HEK293T (cell line): ENCODE measurements at regions not wholly inside any gene's neighbourhood (a gene's known extent, or its start where the extent isn't known, plus 50 kb on each side); places are given as distances from the start of the nearest gene placed in this dataset.

Experiments
- CTCF ChIA-PET: fragments of 350-600 bp; formaldehyde crosslinking; extraction: SDS; loops from one replicate; lab custom pipeline; 2021; ENCODE audit warnings: antibody characterized with exemption, inconsistent platforms; lab: Yijun Ruan, JAX
- POLR2A ChIA-PET: fragments of 350-600 bp; formaldehyde crosslinking; extraction: SDS; loops from one replicate; lab custom pipeline; 2020; ENCODE audit warnings: antibody characterized with exemption, inconsistent platforms; lab: Yijun Ruan, JAX
- DNase-seq: peaks from one replicate; pipeline ENCODE4 v3.0.0; 2012; ENCODE audit warnings: mixed read lengths; ENCODE audit errors: extremely low spot score
- ARNT ChIP-seq: fragments of 450-650 bp; IDR thresholded peaks from 2 replicates; pipeline ENCODE4 v1.6.1; 2017; ENCODE audit warnings: mild to moderate bottlenecking
- BHLHE40 ChIP-seq: fragments of 450-650 bp; IDR thresholded peaks from 2 replicates; pipeline ENCODE4 v1.6.1; 2016; ENCODE audit warnings: mild to moderate bottlenecking, moderate library complexity, borderline replicate concordance
- CTBP1 ChIP-seq: fragments of 450-650 bp; IDR thresholded peaks from 2 replicates; pipeline ENCODE4 v1.6.1; 2016; ENCODE audit warnings: borderline replicate concordance
- ELF4 ChIP-seq: fragments of 450-650 bp; IDR thresholded peaks from 2 replicates; pipeline ENCODE4 v1.6.1; 2017; ENCODE audit warnings: antibody characterized with exemption
- FOXA1 ChIP-seq: fragments of 450-650 bp; IDR thresholded peaks from 2 replicates; pipeline ENCODE4 v1.6.1; 2016; ENCODE audit warnings: mild to moderate bottlenecking
- FOXK2 ChIP-seq: fragments of 450-650 bp; IDR thresholded peaks from 2 replicates; pipeline ENCODE4 v1.6.1; 2016; ENCODE audit warnings: mild to moderate bottlenecking
- FOXM1 ChIP-seq: fragments of 450-650 bp; IDR thresholded peaks from 2 replicates; pipeline ENCODE4 v1.6.1; 2017; ENCODE audit warnings: mild to moderate bottlenecking, borderline replicate concordance
- HDGF ChIP-seq: fragments of 450-650 bp; IDR thresholded peaks from 2 replicates; pipeline ENCODE4 v1.6.1; 2017; ENCODE audit warnings: antibody characterized with exemption, borderline replicate concordance
- L3MBTL2 ChIP-seq: fragments of 450-650 bp; conservative IDR thresholded peaks from 2 replicates; pipeline ENCODE4 v1.6.1; 2016; ENCODE audit warnings: mild to moderate bottlenecking
- LEF1 ChIP-seq: fragments of 450-650 bp; IDR thresholded peaks from 2 replicates; pipeline ENCODE4 v1.6.1; 2017; ENCODE audit warnings: mild to moderate bottlenecking, borderline replicate concordance
- NFRKB ChIP-seq: fragments of 450-650 bp; IDR thresholded peaks from 2 replicates; pipeline ENCODE4 v1.6.1; 2016; ENCODE audit warnings: mild to moderate bottlenecking, moderate library complexity
- SP1 ChIP-seq: fragments of 450-650 bp; IDR thresholded peaks from 2 replicates; pipeline ENCODE4 v1.6.1; 2017
- SUZ12 ChIP-seq: fragments of 450-650 bp; IDR thresholded peaks from 2 replicates; pipeline ENCODE4 v1.6.1; 2016; ENCODE audit warnings: mild to moderate bottlenecking
- TARDBP ChIP-seq: fragments of 450-650 bp; IDR thresholded peaks from 2 replicates; pipeline ENCODE4 v1.6.1; 2016
- ZNF384 ChIP-seq: fragments of 450-650 bp; IDR thresholded peaks from 2 replicates; pipeline ENCODE4 v1.6.1; 2016
- TF ChIP-seq, protein P1 (sequence below): fragments of 450-650 bp; IDR thresholded peaks from 2 replicates; pipeline ENCODE4 v1.6.1; 2016

- ChIA-PET CTCF (no interaction called here), POLR2A (no interaction called here)
- DNase-seq, result no peak
- no peak for TF ChIP-seq ZNF384
Observed at GRCh38 chrX:99820197-99820596, 589.9 kb downstream of the PCDH19 start.

GRCh38 chrX:99800016-99800415 is 610.1 kb downstream of the PCDH19 start:
- CTCF ChIA-PET, result no interaction called here
- POLR2A ChIA-PET, result no interaction called here
- no peak for DNase-seq
- TF ChIP-seq ELF4 (no peak), FOXA1 (no peak)

DNA sequence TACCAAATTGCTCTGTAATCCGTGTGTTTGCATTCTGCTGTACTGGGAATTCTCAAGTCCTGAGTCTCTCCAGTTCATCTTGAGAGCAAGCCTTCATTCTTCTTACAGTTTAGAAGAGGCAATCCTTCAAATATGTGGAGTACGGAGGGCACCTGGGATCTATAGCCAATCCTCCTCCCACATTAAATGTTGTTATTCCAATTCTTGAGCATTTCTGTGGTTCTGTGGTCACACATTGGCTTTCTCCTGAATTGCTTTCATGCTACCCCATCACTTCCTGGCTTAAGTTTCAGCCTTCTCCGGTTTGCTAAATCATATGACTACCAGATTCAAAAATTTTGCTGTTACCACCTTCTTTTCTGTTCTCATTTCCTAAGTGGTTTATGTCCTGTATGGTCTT is 611.1 kb downstream of the PCDH19 start:
- TF ChIP-seq SUZ12 (no peak), FOXM1 (no peak)
- ChIA-PET CTCF (no interaction called here), POLR2A (no interaction called here)
- no peak for DNase-seq

GRCh38 chrX:99795495-99795894 is 614.6 kb downstream of the PCDH19 start:
- POLR2A ChIA-PET, result no interaction called here
- no peak for DNase-seq
- TF ChIP-seq CTBP1 (no peak), LEF1 (no peak), SUZ12 (no peak), FOXK2 (no peak), BHLHE40 (no peak), HDGF (no peak), TARDBP (no peak), ARNT (no peak), FOXA1 (no peak), FOXM1 (no peak), L3MBTL2 (no peak), ELF4 (no peak), NFRKB (no peak), ZNF384 (no peak), SP1 (no peak)
- TF ChIP-seq, protein P1, sequence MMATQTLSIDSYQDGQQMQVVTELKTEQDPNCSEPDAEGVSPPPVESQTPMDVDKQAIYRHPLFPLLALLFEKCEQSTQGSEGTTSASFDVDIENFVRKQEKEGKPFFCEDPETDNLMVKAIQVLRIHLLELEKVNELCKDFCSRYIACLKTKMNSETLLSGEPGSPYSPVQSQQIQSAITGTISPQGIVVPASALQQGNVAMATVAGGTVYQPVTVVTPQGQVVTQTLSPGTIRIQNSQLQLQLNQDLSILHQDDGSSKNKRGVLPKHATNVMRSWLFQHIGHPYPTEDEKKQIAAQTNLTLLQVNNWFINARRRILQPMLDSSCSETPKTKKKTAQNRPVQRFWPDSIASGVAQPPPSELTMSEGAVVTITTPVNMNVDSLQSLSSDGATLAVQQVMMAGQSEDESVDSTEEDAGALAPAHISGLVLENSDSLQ, result no peak
- CTCF ChIA-PET, result no interaction called here

GRCh38 chrX:99782516-99783040 is 627.5 kb downstream of the PCDH19 start:
- ChIA-PET CTCF (no interaction called here), POLR2A (no interaction called here)
- DNase-seq, result no peak
- TF ChIP-seq FOXK2 (no peak), ELF4 (no peak), SUZ12 (no peak)
- TF ChIP-seq, protein P1, result no peak

DNA sequence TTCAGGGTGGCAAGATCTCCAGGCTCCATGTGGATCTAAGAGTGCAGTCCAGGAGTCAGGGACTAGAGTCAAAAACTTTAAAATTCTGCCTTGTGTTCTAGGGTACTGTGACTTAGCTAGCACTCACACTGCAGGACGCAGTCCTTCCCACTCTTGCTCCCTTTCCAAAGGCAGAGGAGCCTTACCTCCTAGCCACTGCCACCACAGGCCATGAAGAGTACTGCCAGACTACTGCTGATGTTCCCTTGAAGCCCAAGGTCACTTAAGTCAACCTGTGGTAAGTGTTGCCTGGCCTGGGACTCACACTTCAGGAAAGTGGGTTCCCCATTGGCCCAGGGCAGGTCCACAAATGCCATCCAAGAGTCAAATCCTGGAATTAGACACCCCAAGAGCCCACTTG is 632.2 kb downstream of the PCDH19 start:
- DNase-seq, result no peak
- ChIA-PET CTCF (no interaction called here), POLR2A (no interaction called here)
- no peak for TF ChIP-seq FOXM1
- no peak for TF ChIP-seq BHLHE40
- TF ChIP-seq SUZ12, result no peak
- TF ChIP-seq SP1, result no peak
- TF ChIP-seq, protein P1, result no peak
- no peak for TF ChIP-seq ELF4
- TF ChIP-seq ZNF384, result no peak
- no peak for TF ChIP-seq NFRKB
- TF ChIP-seq HDGF, result no peak
- no peak for TF ChIP-seq TARDBP
- no peak for TF ChIP-seq LEF1
- TF ChIP-seq FOXA1, result no peak
- no peak for TF ChIP-seq ARNT
- no peak for TF ChIP-seq CTBP1
- no peak for TF ChIP-seq FOXK2
- no peak for TF ChIP-seq L3MBTL2

DNA sequence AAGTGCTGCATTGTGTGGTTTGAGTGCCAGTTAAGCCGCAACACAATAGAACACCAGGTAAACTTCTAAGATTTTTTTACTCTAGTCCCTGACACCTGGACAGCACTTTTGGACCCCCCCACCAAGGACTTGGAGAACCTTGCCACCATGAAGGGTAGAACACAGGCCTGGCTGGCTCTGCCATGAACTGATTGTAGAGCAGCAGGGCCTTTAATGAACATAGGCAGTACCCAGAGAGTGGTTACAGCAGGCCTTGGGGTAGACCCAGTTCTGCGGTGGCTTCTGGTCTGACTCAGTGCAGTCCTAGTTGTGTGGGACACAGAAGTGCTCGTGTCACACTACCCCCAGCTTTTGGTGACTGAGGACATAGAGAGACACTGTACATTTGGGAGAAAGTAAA is 648.3 kb downstream of the PCDH19 start:
- no peak for DNase-seq
- ChIA-PET CTCF (no interaction called here), POLR2A (no interaction called here)
- TF ChIP-seq NFRKB (no peak), BHLHE40 (no peak), ARNT (no peak), FOXK2 (no peak), LEF1 (no peak), SP1 (no peak), ZNF384 (no peak)
